Activated CD8-positive, alpha-beta T cell treated with anti-CD3 and anti-CD28 coated beads for 36 hours (primary cell): ENCODE measurements at regions not wholly inside any gene's neighbourhood (a gene's known extent, or its start where the extent isn't known, plus 50 kb on each side); places are given as distances from the start of the nearest gene placed in this dataset.

ENCODE experiments used
- ATAC-seq: fragments of 200-7000 bp; cut with Tn5 transposase; one replicate; pipeline ENCODE4 v1.10.0; 2021; ENCODE audit warnings: mild to moderate bottlenecking, moderate library complexity
- CTCF ChIA-PET: fragments of 350-600 bp; sonication (Branson Sonifier 250); formaldehyde crosslinking; loops from one replicate; lab custom pipeline; 2021; ENCODE audit warnings: antibody characterized with exemption; lab: Charles Lee
- POLR2A ChIA-PET: fragments of 350-600 bp; sonication (Branson Sonifier 250); formaldehyde crosslinking; loops from one replicate; lab custom pipeline; 2021; ENCODE audit warnings: antibody characterized with exemption; lab: Charles Lee
- DNase-seq: peaks from one replicate; pipeline ENCODE4 v3.0.0-alpha.2; 2020
- H3K27ac Mint-ChIP-seq: one replicate; pipeline ENCODE4 v1.8.0; 2021; ENCODE audit warnings: mild to moderate bottlenecking, mixed read lengths
- H3K27me3 Mint-ChIP-seq: one replicate; pipeline ENCODE4 v1.8.0; 2021; ENCODE audit warnings: mixed read lengths
- H3K36me3 Mint-ChIP-seq: one replicate; pipeline ENCODE4 v1.8.0; 2021; ENCODE audit warnings: low read depth, mixed read lengths
- H3K4me1 Mint-ChIP-seq: one replicate; pipeline ENCODE4 v1.8.0; 2021; ENCODE audit warnings: low read depth, mixed read lengths
- H3K4me3 Mint-ChIP-seq: one replicate; pipeline ENCODE4 v1.8.0; 2021; ENCODE audit warnings: mild to moderate bottlenecking, moderate library complexity, mixed read lengths
- H3K9me3 Mint-ChIP-seq: one replicate; pipeline ENCODE4 v1.8.0; 2021; ENCODE audit warnings: mixed read lengths
- intact Hi-C: fragments of 100-400 bp; cut with micrococcal nuclease; formaldehyde crosslinking; loops from one replicate; pipeline ENCODE4 v1.10.0; 2022
- TF ChIP-seq, protein P1 (sequence below): fragments of 200-600 bp; IDR thresholded peaks from one replicate; pipeline ENCODE4 v1.8.0; 2022; ENCODE audit warnings: antibody characterized with exemption, mild to moderate bottlenecking

DNA sequence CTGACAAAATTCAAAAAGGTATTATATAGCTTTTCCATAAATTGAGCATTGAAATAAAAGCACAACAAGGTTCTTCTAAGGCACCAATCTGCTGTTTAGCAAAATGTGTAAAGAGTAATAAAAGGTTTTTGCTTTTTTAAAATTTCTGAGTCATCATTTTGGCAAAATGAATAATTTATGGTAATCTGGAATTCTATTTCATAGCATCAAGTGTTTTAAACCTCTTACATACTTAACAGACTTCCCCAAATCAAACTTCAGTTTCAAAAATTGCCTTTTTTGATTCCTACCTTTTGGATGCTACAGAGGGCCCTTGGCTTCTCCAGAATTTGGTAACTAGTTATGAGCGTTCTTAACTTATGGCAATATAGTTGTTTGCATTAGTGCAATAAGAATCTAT is 154.0 kb upstream of the ELAC2 start:
- ChIA-PET CTCF (no interaction called here), POLR2A (no interaction called here)
- H3K4me1 Mint-ChIP-seq: no peaks in the 10 kb centered on the region
- no peak for DNase-seq
- no peak overlapping the region for H3K27ac Mint-ChIP-seq
- no peak for ATAC-seq
- H3K27me3 Mint-ChIP-seq: no peaks in the 10 kb centered on the region
- H3K4me3 Mint-ChIP-seq: no peak overlapping the region
- TF ChIP-seq, protein P1, sequence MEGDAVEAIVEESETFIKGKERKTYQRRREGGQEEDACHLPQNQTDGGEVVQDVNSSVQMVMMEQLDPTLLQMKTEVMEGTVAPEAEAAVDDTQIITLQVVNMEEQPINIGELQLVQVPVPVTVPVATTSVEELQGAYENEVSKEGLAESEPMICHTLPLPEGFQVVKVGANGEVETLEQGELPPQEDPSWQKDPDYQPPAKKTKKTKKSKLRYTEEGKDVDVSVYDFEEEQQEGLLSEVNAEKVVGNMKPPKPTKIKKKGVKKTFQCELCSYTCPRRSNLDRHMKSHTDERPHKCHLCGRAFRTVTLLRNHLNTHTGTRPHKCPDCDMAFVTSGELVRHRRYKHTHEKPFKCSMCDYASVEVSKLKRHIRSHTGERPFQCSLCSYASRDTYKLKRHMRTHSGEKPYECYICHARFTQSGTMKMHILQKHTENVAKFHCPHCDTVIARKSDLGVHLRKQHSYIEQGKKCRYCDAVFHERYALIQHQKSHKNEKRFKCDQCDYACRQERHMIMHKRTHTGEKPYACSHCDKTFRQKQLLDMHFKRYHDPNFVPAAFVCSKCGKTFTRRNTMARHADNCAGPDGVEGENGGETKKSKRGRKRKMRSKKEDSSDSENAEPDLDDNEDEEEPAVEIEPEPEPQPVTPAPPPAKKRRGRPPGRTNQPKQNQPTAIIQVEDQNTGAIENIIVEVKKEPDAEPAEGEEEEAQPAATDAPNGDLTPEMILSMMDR: no peak
- peaks cover 5% of the 10 kb centered on the region for H3K9me3 Mint-ChIP-seq
- peaks cover 1% of the 10 kb centered on the region for H3K36me3 Mint-ChIP-seq
- intact Hi-C loops: loop anchor here (10.0 kb wide), 1 partner anchor 63 kb away; no protein-coding TSS in a partner anchor

DNA sequence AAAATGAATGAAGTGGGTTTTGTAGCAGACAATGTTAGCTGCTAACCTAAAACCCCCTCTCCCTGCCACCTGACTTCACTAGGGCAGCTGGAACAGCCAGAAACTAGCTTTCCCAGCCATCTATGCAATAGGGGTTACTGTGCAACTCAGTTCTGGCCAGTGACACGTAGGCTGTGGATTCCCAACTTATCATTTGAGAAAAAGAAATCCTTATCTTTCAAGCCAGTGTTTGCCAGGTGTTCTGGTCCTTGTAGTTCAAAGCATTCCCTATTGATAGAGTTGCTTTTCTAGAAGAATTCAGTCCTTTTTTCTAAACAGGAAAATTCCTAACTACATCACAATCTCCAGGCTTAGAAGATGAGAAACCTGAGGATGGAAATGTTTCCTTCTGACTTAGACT is 144.5 kb upstream of the ELAC2 start:
- no peak overlapping the region for H3K4me3 Mint-ChIP-seq
- no peaks in the 10 kb centered on the region for H3K4me1 Mint-ChIP-seq
- H3K9me3 Mint-ChIP-seq: no peaks in the 10 kb centered on the region
- intact Hi-C loops: no loop called here
- no peak for DNase-seq
- peaks cover 3% of the 10 kb centered on the region for H3K27me3 Mint-ChIP-seq
- no peak for ATAC-seq
- no peak overlapping the region for H3K27ac Mint-ChIP-seq
- no peaks in the 10 kb centered on the region for H3K36me3 Mint-ChIP-seq
- TF ChIP-seq, protein P1: no peak
- ChIA-PET CTCF (no interaction called here), POLR2A (no interaction called here)

DNA sequence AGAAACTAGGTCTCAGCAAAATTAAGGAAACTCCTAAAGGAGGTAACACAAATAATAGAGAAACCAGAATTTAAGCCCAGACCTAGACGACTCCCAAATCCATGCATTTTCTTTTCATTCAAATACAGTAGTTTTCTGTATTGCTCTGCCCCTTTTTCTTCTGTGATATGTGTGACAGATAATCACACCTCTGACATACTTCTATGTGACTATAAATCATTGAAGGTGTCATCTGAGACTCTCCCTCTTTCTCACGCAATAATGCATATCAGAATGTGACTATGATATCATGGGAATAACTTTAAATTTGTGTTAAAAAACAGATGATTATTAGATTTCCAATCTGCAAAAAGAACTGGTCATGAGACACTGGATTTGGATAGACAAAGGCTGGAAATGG is 143.0 kb upstream of the ELAC2 start:
- POLR2A ChIA-PET: no interaction called here
- no peak for DNase-seq
- H3K27ac Mint-ChIP-seq: no peak overlapping the region
- H3K9me3 Mint-ChIP-seq: no peaks in the 10 kb centered on the region
- intact Hi-C loops: no loop called here
- ATAC-seq: no peak
- CTCF ChIA-PET: no interaction called here
- H3K4me1 Mint-ChIP-seq: no peaks in the 10 kb centered on the region
- H3K36me3 Mint-ChIP-seq: no peaks in the 10 kb centered on the region
- H3K4me3 Mint-ChIP-seq: no peak overlapping the region
- TF ChIP-seq, protein P1: no peak
- H3K27me3 Mint-ChIP-seq: peaks cover 3% of the 10 kb centered on the region

DNA sequence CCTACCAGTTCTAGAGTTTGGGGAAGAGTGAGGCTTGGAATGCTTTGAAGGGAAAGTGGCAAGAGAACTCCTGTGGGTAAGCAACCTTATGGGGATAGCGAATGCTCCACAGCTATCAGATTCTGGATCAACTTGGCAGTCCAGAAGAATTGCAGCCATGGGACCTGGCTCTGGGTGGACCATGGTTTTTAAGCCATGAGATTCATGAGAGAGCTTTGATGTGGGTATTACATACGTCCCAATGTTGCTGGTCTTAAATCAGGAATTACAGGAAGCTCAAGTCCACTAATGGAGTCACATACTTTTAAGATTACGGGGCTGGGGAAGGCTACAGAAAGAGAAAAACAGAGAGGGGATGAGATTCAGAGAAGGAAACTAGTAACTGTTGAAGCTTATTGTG is 142.5 kb upstream of the ELAC2 start:
- no peak for DNase-seq
- H3K27ac Mint-ChIP-seq: no peak overlapping the region
- peaks cover 3% of the 10 kb centered on the region for H3K27me3 Mint-ChIP-seq
- no peak for ATAC-seq
- H3K9me3 Mint-ChIP-seq: no peaks in the 10 kb centered on the region
- no peaks in the 10 kb centered on the region for H3K36me3 Mint-ChIP-seq
- ChIA-PET CTCF (no interaction called here), POLR2A (no interaction called here)
- TF ChIP-seq, protein P1: no peak
- intact Hi-C loops: no loop called here
- no peaks in the 10 kb centered on the region for H3K4me1 Mint-ChIP-seq
- no peak overlapping the region for H3K4me3 Mint-ChIP-seq

DNA sequence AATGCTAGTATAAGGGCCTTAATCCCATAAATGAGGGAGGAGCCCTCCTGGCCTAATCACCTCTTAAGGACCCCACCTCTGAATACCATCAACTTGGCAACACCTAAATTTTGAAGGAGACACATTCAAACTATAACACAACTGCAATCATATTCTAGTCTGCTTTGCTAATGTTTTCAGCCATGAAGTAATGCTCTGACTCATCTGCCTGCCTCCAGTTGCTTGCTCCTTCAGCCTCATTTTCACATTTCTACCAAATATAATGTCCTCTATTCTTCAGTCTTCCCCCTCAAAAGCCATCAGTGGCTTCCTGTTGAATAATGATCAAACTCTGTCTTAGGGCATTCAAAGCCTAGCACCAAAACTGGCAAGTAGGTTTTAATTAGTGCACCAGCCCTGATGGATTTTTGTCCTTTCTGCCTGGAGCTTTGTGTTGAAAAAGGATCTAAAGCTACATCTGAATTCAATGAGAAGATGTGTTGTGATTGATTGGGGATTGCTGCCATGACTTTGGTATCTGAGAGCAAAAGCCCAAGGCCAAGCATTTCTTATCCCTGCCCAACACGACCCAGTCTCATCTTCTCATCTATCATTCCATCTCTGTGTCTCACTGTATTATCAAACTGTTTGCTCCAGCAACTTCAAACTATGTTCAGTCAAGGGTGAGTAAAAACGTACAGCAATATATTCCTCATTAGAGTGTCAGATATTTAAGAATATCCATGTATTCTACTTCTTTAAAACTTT is 140.8 kb upstream of the ELAC2 start:
- POLR2A ChIA-PET: no interaction called here

More for the DNA sequence above, 140.8 kb upstream of the ELAC2 start:
- no peak overlapping the region for H3K27ac Mint-ChIP-seq
- CTCF ChIA-PET: no interaction called here
- intact Hi-C loops: no loop called here
- H3K27me3 Mint-ChIP-seq: peaks cover 1% of the 10 kb centered on the region
- TF ChIP-seq, protein P1: no peak
- no peaks in the 10 kb centered on the region for H3K4me1 Mint-ChIP-seq
- no peak for DNase-seq
- no peak overlapping the region for H3K4me3 Mint-ChIP-seq
- H3K9me3 Mint-ChIP-seq: no peaks in the 10 kb centered on the region
- H3K36me3 Mint-ChIP-seq: no peaks in the 10 kb centered on the region
- no peak for ATAC-seq
